ENCODE measurements at regions not wholly inside any gene's neighbourhood (a gene's known extent, or its start where the extent isn't known, plus 50 kb on each side); places are given as distances from the start of the nearest gene placed in this dataset.

DNA sequence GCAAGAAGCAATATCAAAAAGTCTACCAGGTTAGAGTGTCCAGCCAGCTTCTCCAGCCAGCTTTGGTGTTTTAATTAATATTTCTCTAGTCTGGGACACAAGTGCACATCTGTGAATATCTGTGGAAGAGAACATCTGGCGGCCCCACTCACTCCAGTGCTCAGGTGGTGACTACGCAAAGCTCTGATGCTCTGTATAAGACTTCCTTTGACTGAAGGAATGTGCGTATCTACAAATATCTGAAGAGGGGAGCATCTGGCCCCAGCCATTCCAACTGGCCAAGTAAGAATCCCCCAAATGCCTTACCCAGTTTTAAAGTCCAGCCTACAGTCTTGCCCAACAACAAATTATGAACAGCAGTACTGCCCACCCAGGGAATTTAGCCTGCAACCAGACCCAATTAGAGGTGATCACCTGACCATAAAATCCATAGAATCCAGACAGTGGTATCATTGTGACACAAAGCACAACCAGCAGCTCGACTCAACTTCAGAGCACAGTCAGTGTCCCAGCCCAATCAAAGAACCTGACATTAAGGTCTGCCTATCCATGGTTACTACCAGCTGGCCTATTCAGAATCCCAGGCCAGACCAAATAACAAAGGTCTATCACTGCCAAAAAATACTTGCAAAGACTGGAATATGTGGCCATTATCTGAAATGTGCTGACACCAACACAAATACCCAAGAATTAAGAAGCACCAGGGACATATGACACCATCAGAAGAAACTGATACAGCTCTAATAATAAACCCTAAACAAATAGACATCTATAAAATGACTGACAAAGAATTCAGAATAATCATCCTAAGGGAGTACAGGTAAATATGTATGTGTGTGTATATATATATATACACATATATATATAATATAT, 76.1 kb upstream of the MANEA start:
- TF ChIP-seq, protein P1, sequence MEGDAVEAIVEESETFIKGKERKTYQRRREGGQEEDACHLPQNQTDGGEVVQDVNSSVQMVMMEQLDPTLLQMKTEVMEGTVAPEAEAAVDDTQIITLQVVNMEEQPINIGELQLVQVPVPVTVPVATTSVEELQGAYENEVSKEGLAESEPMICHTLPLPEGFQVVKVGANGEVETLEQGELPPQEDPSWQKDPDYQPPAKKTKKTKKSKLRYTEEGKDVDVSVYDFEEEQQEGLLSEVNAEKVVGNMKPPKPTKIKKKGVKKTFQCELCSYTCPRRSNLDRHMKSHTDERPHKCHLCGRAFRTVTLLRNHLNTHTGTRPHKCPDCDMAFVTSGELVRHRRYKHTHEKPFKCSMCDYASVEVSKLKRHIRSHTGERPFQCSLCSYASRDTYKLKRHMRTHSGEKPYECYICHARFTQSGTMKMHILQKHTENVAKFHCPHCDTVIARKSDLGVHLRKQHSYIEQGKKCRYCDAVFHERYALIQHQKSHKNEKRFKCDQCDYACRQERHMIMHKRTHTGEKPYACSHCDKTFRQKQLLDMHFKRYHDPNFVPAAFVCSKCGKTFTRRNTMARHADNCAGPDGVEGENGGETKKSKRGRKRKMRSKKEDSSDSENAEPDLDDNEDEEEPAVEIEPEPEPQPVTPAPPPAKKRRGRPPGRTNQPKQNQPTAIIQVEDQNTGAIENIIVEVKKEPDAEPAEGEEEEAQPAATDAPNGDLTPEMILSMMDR (IDR thresholded peaks at IDR 0.05) = no peak
- TF ChIP-seq POLR2A (IDR thresholded peaks at IDR 0.05) = no peak

Measured in thyroid gland (tissue), 4 donors.